Mesodermal cell (in vitro differentiated cells): ENCODE measurements at regions not wholly inside any gene's neighbourhood (a gene's known extent, or its start where the extent isn't known, plus 50 kb on each side); places are given as distances from the start of the nearest gene placed in this dataset.
"Not testable (repeated sequence)": the region's sequence is repeated elsewhere in the genome, so short reads cannot be mapped to it uniquely, and the experiment has no call there.

Experiments used
- H3K27ac ChIP-seq: 2 replicates; pipeline ENCODE4 v1.7.0; 2013; ENCODE audit warnings: mild to moderate bottlenecking, low read depth, low read length, moderate library complexity; ENCODE audit not compliant: severe bottlenecking
- H3K36me3 ChIP-seq: 2 replicates; pipeline ENCODE4 v1.7.1; 2013; ENCODE audit warnings: mild to moderate bottlenecking, low read length, moderate library complexity; ENCODE audit not compliant: control insufficient read depth, insufficient read depth
- H3K4me1 ChIP-seq: one replicate; pipeline ENCODE4 v1.7.1; 2013; ENCODE audit warnings: mild to moderate bottlenecking, low read length; ENCODE audit not compliant: insufficient read depth, control insufficient read depth, poor library complexity, severe bottlenecking
- H3K4me3 ChIP-seq: 2 replicates; pipeline ENCODE4 v1.7.0; 2013; ENCODE audit warnings: low read length, control low read depth, mild to moderate bottlenecking; ENCODE audit not compliant: insufficient read depth, poor library complexity, severe bottlenecking; ENCODE audit errors: extremely low read depth
- H3K9me3 ChIP-seq: 2 replicates; pipeline ENCODE4 v1.7.1; 2013; ENCODE audit warnings: mild to moderate bottlenecking, low read length, moderate library complexity; ENCODE audit not compliant: control insufficient read depth
- WGBS, 2 experiments: methylation state at CpG; one replicate each; pipeline ENCODE4 v1.1.5; 2013; ENCODE audit warnings: missing lambda C conversion rate in 2 of 2; ENCODE audit not compliant: insufficient coverage in 2 of 2; 5-methylcytosine and 5-hydroxymethylcytosine counted together

DNA sequence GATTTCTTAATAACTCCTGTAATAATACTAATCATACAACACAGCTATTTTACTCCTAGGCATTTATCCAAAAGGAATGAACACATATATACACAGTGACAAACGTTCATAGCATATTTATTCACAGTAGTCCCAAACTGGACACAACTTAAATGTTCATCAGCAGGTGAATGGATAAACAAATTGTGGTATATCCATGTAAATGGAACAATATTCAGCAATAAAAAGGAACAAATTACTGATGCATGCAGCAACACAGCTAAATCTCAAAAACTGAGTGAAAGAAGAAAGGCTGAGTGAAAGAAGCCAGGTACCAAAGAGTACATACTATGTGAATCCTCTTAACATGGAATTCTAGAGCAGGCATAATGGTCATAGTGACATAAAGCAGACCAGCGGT is 242.7 kb upstream of the USP24 start:
- no peaks in the 10 kb centered on the region for H3K36me3 ChIP-seq
- H3K9me3 ChIP-seq, result peaks cover 10% of the 10 kb centered on the region
- H3K27ac ChIP-seq, result no peak overlapping the region
- no peak overlapping the region for H3K4me3 ChIP-seq
- WGBS, 2 experiments, result 92% methylated on average over 1 of the region's 2 CpGs; no CpG with 5 or more reads in 1 of the 2 experiments
- no peaks in the 10 kb centered on the region for H3K4me1 ChIP-seq

DNA sequence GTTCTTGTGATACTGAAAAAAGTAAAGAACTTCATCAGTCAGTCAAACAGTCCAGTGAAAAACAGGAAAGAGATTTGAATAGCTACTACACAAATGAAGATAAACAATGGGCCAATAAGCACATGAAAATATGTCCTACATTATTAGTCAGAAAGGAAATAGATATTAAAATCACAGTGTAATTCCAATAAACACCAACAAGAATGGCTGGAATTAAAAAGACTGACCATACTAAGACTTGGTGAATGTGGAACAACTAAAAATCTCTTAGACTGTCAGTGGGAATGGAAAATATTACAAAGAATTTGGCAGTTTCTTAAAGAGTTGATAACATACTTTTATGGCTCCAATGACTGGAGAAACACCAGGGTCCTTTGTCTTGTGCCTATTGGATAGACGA is 241.8 kb upstream of the USP24 start:
- Histone ChIP-seq H3K36me3 (no peaks in the 10 kb centered on the region), H3K4me1 (no peaks in the 10 kb centered on the region), H3K9me3 (peaks cover 10% of the 10 kb centered on the region), H3K27ac (no peak overlapping the region), H3K4me3 (no peak overlapping the region)
- no CpG with 5 or more reads among the region's 1 CpG for WGBS, 2 experiments

- Histone ChIP-seq H3K4me1 (peaks cover 3% of the 10 kb centered on the region), H3K27ac (no peak overlapping the region), H3K36me3 (no peaks in the 10 kb centered on the region), H3K9me3 (no peaks in the 10 kb centered on the region), H3K4me3 (no peak overlapping the region)
These were observed 233.1 kb upstream of the USP24 start for GRCh38 chr1:55448261-55448660.

- WGBS, 2 experiments, result no CpG with 5 or more reads among the region's 2 CpGs
- Histone ChIP-seq H3K9me3 (no peaks in the 10 kb centered on the region), H3K4me1 (peaks cover 3% of the 10 kb centered on the region), H3K27ac (no peak overlapping the region), H3K4me3 (no peak overlapping the region), H3K36me3 (no peaks in the 10 kb centered on the region)
These were observed 232.3 kb upstream of the USP24 start for GRCh38 chr1:55447488-55447887.

DNA sequence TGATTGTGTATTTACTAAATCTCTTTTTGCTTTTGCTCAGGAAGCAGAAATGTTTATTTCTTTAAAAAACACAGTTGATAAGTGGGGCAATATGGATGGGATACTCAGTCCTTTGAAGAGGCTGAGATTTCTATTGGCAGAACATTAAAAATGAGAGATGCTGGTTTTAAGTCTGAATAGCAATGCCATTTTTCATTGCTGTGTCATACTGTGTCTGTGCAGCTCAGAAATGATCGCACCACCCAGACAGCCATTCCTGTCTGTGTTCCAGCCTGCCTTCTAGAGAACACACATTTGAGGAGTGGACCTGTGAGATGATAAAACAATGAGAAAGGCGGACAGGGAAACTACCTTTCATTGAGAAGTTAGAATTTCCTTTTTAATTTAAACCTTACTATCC is 231.2 kb upstream of the USP24 start:
- no peaks in the 10 kb centered on the region for H3K9me3 ChIP-seq

DNA sequence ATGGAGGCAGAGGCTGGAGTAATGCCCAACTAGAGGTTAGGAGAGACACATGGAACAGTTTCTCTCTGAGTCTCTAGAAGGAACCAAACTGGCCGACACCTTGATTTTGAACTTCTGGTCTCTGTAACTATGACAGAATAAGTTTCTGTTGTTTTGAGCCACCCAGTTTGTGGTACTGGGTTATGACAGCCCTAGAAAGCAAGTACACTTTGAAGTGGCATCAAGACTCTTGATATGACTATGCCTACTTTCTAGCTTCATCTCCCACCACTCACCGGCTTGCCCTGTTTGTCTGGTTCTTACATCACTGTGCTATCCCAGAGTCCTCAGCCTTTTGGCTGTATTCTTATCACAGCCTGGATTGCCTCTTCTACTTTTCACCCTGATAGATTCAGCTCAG is 230.3 kb upstream of the USP24 start:
- H3K9me3 ChIP-seq, result no peaks in the 10 kb centered on the region
- 91 to 100% methylated on average over 1 to 2 of the region's 2 CpGs for WGBS, 2 experiments
- H3K4me1 ChIP-seq, result peaks cover 3% of the 10 kb centered on the region

More for the DNA sequence above, 231.2 kb upstream of the USP24 start:
- Histone ChIP-seq H3K36me3 (no peaks in the 10 kb centered on the region), H3K27ac (no peak overlapping the region), H3K4me1 (peaks cover 3% of the 10 kb centered on the region), H3K4me3 (no peak overlapping the region)
- WGBS, 2 experiments, result no CpG with 5 or more reads among the region's 2 CpGs

GRCh38 chr1:55444667-55445066 is 229.5 kb upstream of the USP24 start:
- Histone ChIP-seq H3K4me3 (no peak overlapping the region), H3K4me1 (peaks cover 3% of the 10 kb centered on the region), H3K9me3 (no peaks in the 10 kb centered on the region), H3K36me3 (no peaks in the 10 kb centered on the region), H3K27ac (no peak overlapping the region)
- WGBS, 2 experiments, result no CpG with 5 or more reads among the region's 1 CpG

More for the DNA sequence above, 230.3 kb upstream of the USP24 start:
- Histone ChIP-seq H3K27ac (no peak overlapping the region), H3K36me3 (no peaks in the 10 kb centered on the region), H3K4me3 (no peak overlapping the region)

- Histone ChIP-seq H3K27ac (no peak overlapping the region), H3K9me3 (no peaks in the 10 kb centered on the region), H3K36me3 (no peaks in the 10 kb centered on the region), H3K4me1 (peaks cover 3% of the 10 kb centered on the region), H3K4me3 (no peak overlapping the region)
- 85 to 91% methylated on average over 6 to 7 of the region's 7 CpGs for WGBS, 2 experiments
These were observed 228.2 kb upstream of the USP24 start for GRCh38 chr1:55443175-55443915.

- Histone ChIP-seq H3K36me3 (no peaks in the 10 kb centered on the region), H3K4me3 (no peak overlapping the region), H3K4me1 (peaks cover 3% of the 10 kb centered on the region), H3K27ac (no peak overlapping the region), H3K9me3 (no peaks in the 10 kb centered on the region)
- WGBS, 2 experiments, result no CpG with 5 or more reads among the region's 1 CpG
These were observed 226.3 kb upstream of the USP24 start for GRCh38 chr1:55441489-55441888.

GRCh38 chr1:55437692-55438091 is 222.5 kb upstream of the USP24 start:
- WGBS, 2 experiments, result no CpG with 5 or more reads among the region's 2 CpGs
- Histone ChIP-seq H3K27ac (no peak overlapping the region), H3K9me3 (no peaks in the 10 kb centered on the region), H3K4me1 (no peaks in the 10 kb centered on the region), H3K36me3 (no peaks in the 10 kb centered on the region), H3K4me3 (no peak overlapping the region)

- not testable (repeated sequence) for H3K36me3 ChIP-seq, H3K4me3 ChIP-seq, H3K27ac ChIP-seq, H3K9me3 ChIP-seq
- H3K4me1 ChIP-seq, result peaks cover 30% of the 10 kb centered on the region
- WGBS, 2 experiments, result 80% methylated on average over 2 of the region's 3 CpGs
These were observed 215.6 kb upstream of the USP24 start for GRCh38 chr1:55430720-55431119.
